Lung (tissue), 11 donors: ENCODE measurements at regions not wholly inside any gene's neighbourhood (a gene's known extent, or its start where the extent isn't known, plus 50 kb on each side); places are given as distances from the start of the nearest gene placed in this dataset.

Experiments
- ATAC-seq: fragments of 200-7000 bp; cut with Tn5 transposase; one replicate; pipeline ENCODE4 v1.9.1; 2020; ENCODE audit warnings: moderate number of reproducible peaks; ENCODE audit not compliant: insufficient read depth, low FRiP score
- DNase-seq, 3 donors: peaks; one replicate each; pipeline ENCODE4 v3.0.0-alpha.2; 2013 to 2017
- H3K27ac ChIP-seq, 2 donors: one replicate each; pipeline ENCODE4 v1.5.1; 2013; ENCODE audit warnings: mild to moderate bottlenecking in 2 of 2, moderate library complexity in 2 of 2, control low read depth in 1 of 2, inconsistent platforms in 1 of 2, low read depth in 1 of 2, low read length in 1 of 2
- H3K27me3 ChIP-seq, 3 donors: one replicate each; pipeline ENCODE4 v1.5.1; 2013; ENCODE audit warnings: low read length in 2 of 3; ENCODE audit not compliant: control insufficient read depth in 3 of 3, insufficient read depth in 3 of 3
- H3K36me3 ChIP-seq, 4 donors: one replicate each; pipeline ENCODE4 v1.5.1; 2013; ENCODE audit warnings: low read length in 4 of 4, mild to moderate bottlenecking in 1 of 4, moderate library complexity in 1 of 4; ENCODE audit not compliant: control insufficient read depth in 4 of 4, insufficient read depth in 4 of 4
- H3K4me1 ChIP-seq, 5 donors: one replicate each; pipeline ENCODE4 v1.5.1; 2013; ENCODE audit warnings: low read length in 5 of 5, mild to moderate bottlenecking in 2 of 5, moderate library complexity in 1 of 5; ENCODE audit not compliant: control insufficient read depth in 5 of 5, insufficient read depth in 5 of 5
- H3K4me3 ChIP-seq: one replicate; pipeline ENCODE4 v1.5.1; 2013; ENCODE audit warnings: mild to moderate bottlenecking, control low read depth, moderate library complexity
- H3K9ac ChIP-seq, 2 donors: one replicate each; pipeline ENCODE4 v1.5.1; 2013; ENCODE audit warnings: low read length in 2 of 2, control low read depth in 1 of 2; ENCODE audit not compliant: insufficient read depth in 1 of 2
- H3K9me3 ChIP-seq, 4 donors: one replicate each; pipeline ENCODE4 v1.5.1; 2013; ENCODE audit warnings: low read length in 3 of 4, mild to moderate bottlenecking in 1 of 4, moderate library complexity in 1 of 4; ENCODE audit not compliant: control insufficient read depth in 4 of 4, insufficient read depth in 3 of 4
- CTCF ChIP-seq: IDR thresholded peaks from 2 replicates; pipeline ENCODE4 v1.5.1; 2012; ENCODE audit warnings: mild to moderate bottlenecking; ENCODE audit errors: control extremely low read depth, extremely low read depth
- WGBS, 2 donors: extraction: QIAGEN DNeasy Blood & Tissue Kit; methylation state at CpG; one replicate each; pipeline ENCODE4 v1.1.7; 2013; 5-methylcytosine and 5-hydroxymethylcytosine counted together
- donor health status: control.
- donor health status: control.
- donor health status: Bipolar disorder and iron deficiency.
- donor health status: healthy.
- donor health status: DM: yes; HTN: yes; CAD: no.

GRCh38 chr22:48439560-48440135 lies 1388.0 kb downstream of the BRD1 start:
- no peaks in the 10 kb centered on the region for H3K4me1 ChIP-seq
- no peak overlapping the region for H3K9ac ChIP-seq
- no peaks in the 10 kb centered on the region for H3K36me3 ChIP-seq
- DNase-seq: no peak
- 84 to 91% methylated on average over 10 of the region's 10 CpGs for WGBS, 2 donors
- no peak overlapping the region for H3K4me3 ChIP-seq
- H3K27ac ChIP-seq: no peak overlapping the region
- no peak for TF ChIP-seq CTCF
- H3K9me3 ChIP-seq: no peaks in the 10 kb centered on the region
- H3K27me3 ChIP-seq: peaks cover 0 to 8% (median 0%) of the 10 kb centered on the region in 3 donors
- no peak for ATAC-seq

- H3K27ac ChIP-seq: no peak overlapping the region
- ATAC-seq (no peak), DNase-seq (no peak)
- H3K4me3 ChIP-seq: no peak overlapping the region
- H3K36me3 ChIP-seq: no peaks in the 10 kb centered on the region
- WGBS, 2 donors: 79% methylated on average over 19 of the region's 19 CpGs
- H3K9me3 ChIP-seq: no peaks in the 10 kb centered on the region
- H3K4me1 ChIP-seq: no peaks in the 10 kb centered on the region
- H3K27me3 ChIP-seq: peaks cover 0 to 8% (median 0%) of the 10 kb centered on the region in 3 donors
- H3K9ac ChIP-seq: no peak overlapping the region
- TF ChIP-seq CTCF: no peak
Observed at GRCh38 chr22:48438800-48439559, 1388.7 kb downstream of the BRD1 start.

GRCh38 chr22:48438096-48438495 lies 1389.6 kb downstream of the BRD1 start:
- 86 to 93% methylated on average over 13 of the region's 13 CpGs for WGBS, 2 donors
- H3K36me3 ChIP-seq: no peaks in the 10 kb centered on the region
- H3K4me3 ChIP-seq: no peak overlapping the region
- no peak for DNase-seq
- no peak overlapping the region for H3K9ac ChIP-seq
- no peak for TF ChIP-seq CTCF
- ATAC-seq: no peak
- H3K4me1 ChIP-seq: no peaks in the 10 kb centered on the region
- no peaks in the 10 kb centered on the region for H3K9me3 ChIP-seq
- H3K27ac ChIP-seq: no peak overlapping the region
- H3K27me3 ChIP-seq: peaks cover 0 to 8% (median 0%) of the 10 kb centered on the region in 3 donors
